HG02970 (cell line): ENCODE measurements at regions not wholly inside any gene's neighbourhood (a gene's known extent, or its start where the extent isn't known, plus 50 kb on each side); places are given as distances from the start of the nearest gene placed in this dataset.

ENCODE experiments used
- ATAC-seq: cut with Tn5 transposase; IDR thresholded peaks from one replicate; pipeline ENCODE4 v1.9.1; 2021; ENCODE audit warnings: mild to moderate bottlenecking, moderate library complexity, moderate number of reproducible peaks; ENCODE audit not compliant: unreplicated experiment, low FRiP score

DNA sequence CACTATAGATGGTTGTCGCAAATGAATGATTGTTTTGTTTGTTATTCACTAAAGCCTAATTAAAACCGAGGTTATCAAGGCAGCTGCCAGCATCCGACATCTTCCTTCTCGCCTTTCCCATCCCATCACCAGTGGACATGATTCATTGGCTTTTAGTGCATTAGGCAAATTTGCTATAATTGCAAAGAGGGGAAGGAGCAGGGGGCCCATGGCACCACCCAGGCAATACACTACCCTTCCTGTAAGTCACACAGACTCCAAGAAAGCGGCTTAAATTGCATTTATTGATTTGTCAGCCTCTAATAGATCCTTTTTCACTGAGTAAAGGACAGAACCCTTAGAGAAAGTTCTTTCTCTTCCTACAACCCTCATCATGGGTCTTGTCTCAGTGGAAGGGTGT is 169.2 kb upstream of the NCAM1 start:
- ATAC-seq = no peak

DNA sequence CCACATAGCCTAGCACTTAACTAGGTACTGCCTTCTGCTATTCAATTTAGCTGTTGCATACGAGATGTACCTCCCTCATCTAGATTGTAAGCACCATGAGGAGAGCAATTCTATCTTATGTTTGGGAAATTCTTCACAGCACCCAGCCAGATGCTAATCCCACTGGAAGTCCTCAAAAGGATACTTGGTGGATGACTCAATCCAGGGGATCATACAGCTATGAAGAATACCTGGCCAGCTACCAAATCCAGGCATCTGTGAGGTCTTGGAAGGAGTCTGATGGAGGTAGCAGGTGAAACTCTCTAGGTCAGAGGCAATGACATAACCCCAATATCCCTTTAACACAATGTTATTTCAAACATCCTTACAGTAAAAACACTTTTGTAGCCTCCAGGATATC is 167.8 kb upstream of the NCAM1 start:
- ATAC-seq = no peak

- ATAC-seq = no peak
Observed at GRCh38 chr11:112794331-112794846, 166.8 kb upstream of the NCAM1 start.

- ATAC-seq = no peak
Observed at GRCh38 chr11:112795142-112795815, 165.9 kb upstream of the NCAM1 start.

DNA sequence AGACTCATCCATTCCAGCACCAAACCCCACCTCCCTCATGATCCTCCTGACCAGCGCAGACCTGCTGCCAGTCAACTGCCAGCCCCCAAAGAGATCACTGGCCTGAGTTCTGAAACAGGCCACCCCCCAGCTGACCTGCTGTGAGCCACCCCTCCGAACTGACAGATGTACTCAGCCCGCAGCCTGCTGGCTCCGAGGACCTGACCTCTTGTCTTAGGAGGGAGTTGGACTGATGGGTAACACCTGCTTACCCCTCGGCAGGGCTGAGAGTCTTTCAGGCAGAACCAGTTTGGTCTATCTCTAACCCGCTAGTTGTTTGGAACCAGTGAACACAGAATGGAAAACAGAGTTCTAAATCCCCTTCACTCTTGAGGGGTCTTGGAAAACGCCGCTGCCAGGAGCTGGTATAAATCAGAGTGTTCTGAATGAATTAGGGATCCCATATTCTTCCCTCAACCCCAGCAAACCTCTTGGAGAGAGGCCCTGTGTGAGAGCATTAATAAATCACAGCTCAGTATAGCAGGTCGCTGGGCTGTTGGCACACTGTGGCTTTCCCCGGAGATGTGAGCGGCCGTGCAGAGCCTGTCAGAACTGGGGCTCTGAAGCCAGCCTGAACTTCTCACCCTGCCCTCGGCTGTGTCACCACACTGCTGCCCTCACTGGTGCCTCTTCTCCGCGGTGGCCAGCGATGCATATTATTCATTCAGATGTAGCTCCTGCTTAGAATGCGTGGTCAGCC is 165.1 kb upstream of the NCAM1 start:
- ATAC-seq = no peak

- ATAC-seq = no peak
Observed at GRCh38 chr11:112797092-112797491, 164.1 kb upstream of the NCAM1 start.

DNA sequence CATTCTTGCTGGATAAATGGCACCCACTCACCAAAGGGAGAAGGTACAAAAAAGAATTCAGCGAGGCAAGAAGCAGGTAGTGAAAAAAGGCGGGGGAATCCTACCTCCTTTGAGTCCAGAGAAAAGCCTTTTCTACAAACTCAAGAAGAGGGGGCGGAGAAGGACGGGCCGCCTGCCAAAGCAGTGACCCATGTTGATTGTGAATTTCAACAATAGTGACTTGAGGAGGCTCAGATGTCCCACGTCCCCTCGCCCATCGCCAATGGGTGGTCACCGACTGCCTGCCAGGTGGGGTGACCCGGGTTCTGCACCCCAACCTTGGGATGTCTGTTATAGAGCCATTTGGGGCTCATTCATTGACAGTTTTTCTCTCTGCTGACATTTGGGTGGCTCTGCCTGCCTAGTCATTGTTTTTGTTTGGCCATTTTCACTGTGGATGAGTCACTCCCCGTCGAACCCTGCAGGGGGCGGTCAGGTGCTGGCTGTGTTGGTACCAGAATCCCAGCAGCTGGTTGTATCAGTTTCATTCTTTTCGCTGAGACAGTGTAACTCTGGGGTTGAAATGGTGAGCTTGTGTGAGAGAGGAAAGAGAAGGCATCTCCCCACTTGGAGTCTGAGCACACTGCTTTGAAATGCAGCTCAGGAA is 163.4 kb upstream of the NCAM1 start:
- ATAC-seq = no peak

DNA sequence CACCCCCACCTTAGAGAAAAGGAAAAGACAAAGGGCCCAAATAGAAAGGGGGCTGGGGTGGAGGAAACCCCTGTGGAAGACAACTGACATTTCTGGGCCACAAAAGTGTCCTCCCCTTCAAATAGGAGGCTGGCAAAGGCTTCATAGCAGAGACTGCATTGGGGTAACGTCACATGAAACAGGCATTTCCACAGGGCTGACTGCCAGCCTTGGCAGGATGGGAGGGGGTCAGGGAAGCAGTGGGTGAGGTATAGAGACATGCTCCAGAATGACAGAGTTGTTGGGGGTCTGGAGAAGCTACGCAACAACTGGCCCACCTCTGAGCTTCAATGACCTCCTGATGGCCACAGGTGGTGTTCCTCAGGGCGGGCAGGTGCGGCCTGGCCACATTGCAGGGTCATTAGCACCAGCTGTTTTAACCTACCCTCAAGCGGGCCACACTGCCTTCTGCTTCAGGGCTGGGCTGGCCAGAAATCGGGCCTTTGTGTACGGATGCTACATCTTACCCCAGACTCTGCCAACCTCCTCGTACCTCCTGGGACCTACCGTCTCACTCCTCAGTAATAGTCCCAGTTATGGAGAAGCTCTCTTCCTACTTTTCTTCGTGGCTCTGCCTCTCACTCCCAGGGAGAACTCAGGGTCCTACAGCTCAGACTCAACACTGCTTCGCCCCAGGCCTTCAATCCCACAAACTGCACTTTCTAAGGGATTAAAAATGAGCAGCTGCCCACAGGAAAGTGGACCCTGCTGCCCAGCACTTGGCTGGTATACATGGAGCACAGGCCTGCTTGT is 160.0 kb upstream of the NCAM1 start:
- ATAC-seq = no peak

DNA sequence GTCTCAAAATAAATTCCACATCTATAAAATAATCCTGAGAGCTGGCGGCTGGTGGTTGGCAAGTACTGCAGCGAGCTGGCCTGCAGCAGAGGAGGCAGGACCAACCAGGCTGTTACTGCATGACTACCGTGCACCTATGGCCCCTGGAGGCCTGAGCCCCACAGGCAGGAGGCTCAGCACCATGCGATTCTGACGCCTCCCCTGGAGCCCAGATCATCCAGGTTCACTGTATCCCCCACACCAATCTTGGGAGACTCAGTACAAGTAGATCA is 159.5 kb upstream of the NCAM1 start:
- ATAC-seq = no peak

DNA sequence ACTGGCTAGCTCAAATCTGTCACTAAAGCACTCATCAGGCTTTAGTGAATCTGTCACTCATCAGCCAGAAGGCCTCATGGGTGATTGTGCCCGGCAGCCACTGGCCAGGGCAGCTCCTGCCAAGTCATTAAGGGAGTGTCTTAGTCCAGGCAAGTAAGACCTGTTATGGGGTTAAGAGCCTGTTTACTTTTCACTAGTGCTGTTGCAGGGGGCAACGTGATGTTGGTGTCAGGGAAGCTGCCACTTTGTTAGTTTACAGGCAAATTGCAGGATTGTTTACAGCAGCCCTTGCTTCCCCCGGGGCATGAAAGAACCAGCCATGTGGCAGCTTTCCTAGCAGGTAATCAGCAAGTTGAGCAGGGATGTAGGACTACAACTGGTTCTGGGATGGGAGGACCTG is 155.6 kb upstream of the NCAM1 start:
- no peak for ATAC-seq

GRCh38 chr11:112806256-112806655 is 155.0 kb upstream of the NCAM1 start:
- no peak for ATAC-seq

- ATAC-seq = no peak
Observed at GRCh38 chr11:112806876-112807275, 154.3 kb upstream of the NCAM1 start.

- ATAC-seq = no peak
Observed at GRCh38 chr11:112809429-112809828, 151.8 kb upstream of the NCAM1 start.

- no peak for ATAC-seq
Observed at GRCh38 chr11:112810951-112811350, 150.3 kb upstream of the NCAM1 start.

GRCh38 chr11:112811783-112812182 is 149.4 kb upstream of the NCAM1 start:
- ATAC-seq = no peak

DNA sequence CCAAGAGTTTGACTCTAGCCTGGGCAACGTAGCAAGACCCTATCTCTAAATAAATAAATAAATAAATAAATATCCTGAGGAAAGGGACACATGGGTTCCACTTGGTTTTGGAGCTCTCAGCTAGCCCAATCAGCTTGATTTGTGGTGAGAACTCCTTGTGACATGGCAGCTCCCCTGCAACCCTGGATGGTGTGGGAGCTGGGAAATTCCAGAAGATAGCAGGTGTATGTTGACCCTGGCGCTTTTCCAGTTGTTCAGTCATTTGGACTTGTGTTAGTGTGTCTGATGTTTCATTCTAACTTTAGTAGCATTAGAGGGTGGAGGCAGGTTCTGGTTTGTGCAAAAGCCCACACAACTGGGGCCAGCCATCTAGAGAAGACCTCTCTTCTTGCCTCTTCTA is 148.5 kb upstream of the NCAM1 start:
- no peak for ATAC-seq

DNA sequence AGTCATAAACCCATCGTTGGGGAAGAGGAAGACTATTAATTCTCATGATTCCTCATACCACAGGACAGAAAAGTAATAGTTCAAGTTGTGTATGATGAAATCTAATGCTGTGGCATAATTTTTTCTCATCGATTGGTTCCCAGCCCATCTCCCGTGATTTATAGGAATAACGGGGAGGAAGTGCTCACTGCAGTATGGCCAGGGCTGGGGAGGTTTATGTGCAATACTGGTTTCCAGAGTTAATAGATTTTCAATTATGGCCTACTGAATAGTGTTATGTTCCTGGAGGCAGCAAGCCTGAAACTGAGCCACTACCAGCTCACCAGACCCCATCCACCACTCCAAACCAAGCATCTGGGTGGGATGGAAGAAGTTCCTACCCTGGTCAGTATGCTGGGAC is 147.1 kb upstream of the NCAM1 start:
- ATAC-seq = no peak

- ATAC-seq = no peak
Observed at GRCh38 chr11:112817376-112817775, 143.8 kb upstream of the NCAM1 start.

DNA sequence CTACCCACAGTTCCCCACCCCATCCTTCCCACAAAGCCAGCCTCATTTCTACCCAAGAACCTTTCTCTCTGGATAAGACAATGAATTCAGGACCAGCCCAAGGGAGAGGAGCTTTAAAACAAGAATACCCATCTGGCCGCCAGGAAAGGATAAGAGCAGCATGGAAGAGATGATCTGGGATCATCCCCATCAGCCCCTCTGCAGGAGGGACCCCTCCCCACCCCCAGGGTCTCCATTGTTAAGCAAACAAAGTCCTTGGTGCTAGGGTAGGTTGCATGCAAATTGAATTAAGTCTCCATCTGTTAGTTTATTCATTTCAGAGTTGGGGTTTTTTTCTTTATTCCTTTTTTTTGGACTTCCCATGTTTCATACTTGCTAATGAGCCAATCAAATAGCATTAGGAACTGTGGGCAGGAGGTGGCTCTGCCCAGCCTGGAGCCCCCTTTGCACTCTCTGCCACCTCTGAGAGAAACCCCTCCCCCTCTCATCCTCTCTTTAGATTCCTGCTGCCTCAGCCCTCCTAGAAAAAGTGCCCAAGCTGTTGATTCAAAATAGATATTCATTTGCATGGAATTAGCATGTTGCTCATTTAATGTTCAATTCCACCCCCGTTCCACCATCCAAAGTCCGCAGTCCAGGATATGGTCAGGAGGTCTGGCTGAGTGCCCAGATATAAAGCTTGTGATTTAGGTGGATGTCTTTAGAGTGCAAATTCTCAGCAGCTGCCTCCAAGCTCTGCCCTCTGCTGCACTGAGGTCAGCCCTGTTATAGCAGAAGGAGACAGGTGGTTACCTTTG is 138.5 kb upstream of the NCAM1 start:
- no peak for ATAC-seq

DNA sequence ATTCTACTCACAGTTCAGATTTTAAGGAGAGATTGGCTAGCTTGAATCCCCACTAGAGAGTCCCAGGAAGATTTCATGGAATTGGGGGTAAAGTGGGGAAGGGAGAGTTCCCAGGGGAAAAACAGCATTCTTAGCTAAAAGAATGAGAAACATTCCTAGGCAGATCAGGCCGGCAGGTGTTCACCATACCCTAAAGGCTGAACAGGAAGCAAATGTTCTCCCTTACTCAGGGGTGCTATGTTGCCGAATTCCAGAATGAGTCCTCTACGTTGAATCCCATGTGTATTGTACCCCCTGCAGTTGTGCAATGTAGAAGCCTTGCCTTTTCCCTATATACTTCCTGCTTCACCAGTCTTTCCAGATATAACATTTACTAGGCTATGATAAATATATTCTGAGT is 135.2 kb upstream of the NCAM1 start:
- ATAC-seq = no peak
